OCI-LY3 (cell line): ENCODE measurements at regions not wholly inside any gene's neighbourhood (a gene's known extent, or its start where the extent isn't known, plus 50 kb on each side); places are given as distances from the start of the nearest gene placed in this dataset.

ENCODE experiments used
- CTCF ChIP-seq: fragments of 200-600, 300-600 bp; sonication (generic); IDR thresholded peaks from 2 replicates; pipeline ENCODE4 v1.5.1; 2014; ENCODE audit warnings: antibody characterized with exemption, low read length, low read depth
- EZH2phosphoT487 ChIP-seq: fragments of 200-600 bp; shearing (Covaris generic); IDR thresholded peaks from 2 replicates; pipeline ENCODE4 v1.6.1; 2018; ENCODE audit warnings: antibody characterized with exemption, mixed run types, low read depth

DNA sequence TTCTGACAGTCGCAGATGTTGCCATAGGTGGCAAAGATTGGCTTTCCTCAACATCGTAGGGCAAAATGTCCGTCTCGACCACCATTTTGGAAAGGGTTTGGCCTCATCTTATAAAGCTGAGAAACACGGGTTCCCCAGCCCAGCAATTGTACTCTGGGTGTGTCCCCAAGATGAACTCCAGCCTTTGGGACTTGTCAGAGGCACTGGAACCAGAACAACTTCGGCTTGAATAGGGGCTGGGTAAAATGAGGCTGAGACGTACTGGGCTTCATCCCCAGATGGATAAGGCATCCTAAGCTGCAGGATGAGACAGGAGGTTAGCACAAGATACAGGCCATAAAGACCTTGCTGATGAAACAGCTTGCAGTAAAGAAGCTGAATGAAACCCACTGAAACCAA lies 151.9 kb downstream of the CRLF2 start:
- TF ChIP-seq CTCF (no peak), EZH2phosphoT487 (no peak)
